NB4 (cell line): ENCODE measurements at regions not wholly inside any gene's neighbourhood (a gene's known extent, or its start where the extent isn't known, plus 50 kb on each side); places are given as distances from the start of the nearest gene placed in this dataset.
"Not testable (repeated sequence)": the region's sequence is repeated elsewhere in the genome, so short reads cannot be mapped to it uniquely, and the experiment has no call there.

Source experiments
- CTCF ChIP-seq: IDR thresholded peaks from one replicate; pipeline ENCODE4 v1.5.1; 2012; ENCODE audit warnings: low read depth, low read length
- POLR2A ChIP-seq: IDR thresholded peaks from 2 replicates; pipeline ENCODE4 v1.6.1; 2011; ENCODE audit warnings: mild to moderate bottlenecking; ENCODE audit not compliant: insufficient read length; ENCODE audit errors: extremely low read depth

GRCh38 chr17:59500086-59500655 is 65.2 kb upstream of the DHX40 start:
- not testable (repeated sequence) for TF ChIP-seq CTCF, POLR2A
